ENCODE measurements at regions not wholly inside any gene's neighbourhood (a gene's known extent, or its start where the extent isn't known, plus 50 kb on each side); places are given as distances from the start of the nearest gene placed in this dataset. TPM values are rescaled to one million over a fixed set of nuclear protein-coding genes. Genes with fewer than 3 reads are reported as not detected.

DNA sequence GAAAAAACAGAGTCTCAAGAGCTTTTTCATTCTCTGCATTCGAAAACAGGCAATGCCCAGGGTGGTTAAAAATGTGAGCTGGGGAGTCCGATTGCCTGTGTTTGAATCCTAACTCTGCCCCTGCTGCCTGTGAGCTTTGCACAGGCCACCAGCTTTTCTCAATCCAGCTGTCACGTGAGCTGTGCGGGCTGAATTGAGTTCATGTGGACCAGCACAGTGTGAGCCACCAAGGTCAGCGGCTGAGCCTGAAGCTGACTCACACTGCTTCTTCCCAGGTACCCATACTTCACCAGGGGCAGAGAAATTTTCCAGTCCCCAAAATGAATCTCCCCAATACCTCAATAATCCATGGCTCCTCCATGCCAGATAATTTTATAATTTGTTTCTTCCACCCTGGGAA lies 64.4 kb upstream of the SLCO3A1 start:
- Histone ChIP-seq H3K27me3 (ENCODE audit: low read length) (no peaks in the 10 kb centered on the region), H3K27ac (ENCODE audit: low read length) (no peak overlapping the region), H3K4me2 (ENCODE audit: low read depth, low read length, poor library complexity, severe bottlenecking) (no peak overlapping the region), H3K9ac (ENCODE audit: low read length) (no peak overlapping the region), H4K20me1 (ENCODE audit: insufficient read depth, low read depth, low read length) (no peaks in the 10 kb centered on the region), H2AFZ (ENCODE audit: low read length) (no peak overlapping the region), H3K9me3 (ENCODE audit: low read length) (no peaks in the 10 kb centered on the region), H3K79me2 (ENCODE audit: low read length) (no peaks in the 10 kb centered on the region), H3K4me3 (ENCODE audit: low read length) (no peak overlapping the region), H3K9me2 (replicated peaks; ENCODE audit: insufficient read depth, low read length) (no peaks in the 10 kb centered on the region), H3K4me1 (ENCODE audit: low read length) (no peaks in the 10 kb centered on the region), H3K36me3 (ENCODE audit: insufficient read depth, low read length) (no peaks in the 10 kb centered on the region)
- DNase-seq: no peak

- no peak for DNase-seq
- Histone ChIP-seq H3K4me1 (ENCODE audit: low read length) (no peaks in the 10 kb centered on the region), H4K20me1 (ENCODE audit: insufficient read depth, low read depth, low read length) (no peaks in the 10 kb centered on the region), H3K9me2 (replicated peaks; ENCODE audit: insufficient read depth, low read length) (no peaks in the 10 kb centered on the region), H3K4me2 (ENCODE audit: low read depth, low read length, poor library complexity, severe bottlenecking) (no peak overlapping the region), H3K9ac (ENCODE audit: low read length) (no peak overlapping the region), H3K27ac (ENCODE audit: low read length) (no peak overlapping the region), H2AFZ (ENCODE audit: low read length) (no peak overlapping the region), H3K4me3 (ENCODE audit: low read length) (no peak overlapping the region), H3K79me2 (ENCODE audit: low read length) (no peaks in the 10 kb centered on the region), H3K9me3 (ENCODE audit: low read length) (no peaks in the 10 kb centered on the region), H3K36me3 (ENCODE audit: insufficient read depth, low read length) (no peaks in the 10 kb centered on the region), H3K27me3 (ENCODE audit: low read length) (no peaks in the 10 kb centered on the region)
Measured at GRCh38 chr15:91790836-91791235, 62.7 kb upstream of the SLCO3A1 start.

DNA sequence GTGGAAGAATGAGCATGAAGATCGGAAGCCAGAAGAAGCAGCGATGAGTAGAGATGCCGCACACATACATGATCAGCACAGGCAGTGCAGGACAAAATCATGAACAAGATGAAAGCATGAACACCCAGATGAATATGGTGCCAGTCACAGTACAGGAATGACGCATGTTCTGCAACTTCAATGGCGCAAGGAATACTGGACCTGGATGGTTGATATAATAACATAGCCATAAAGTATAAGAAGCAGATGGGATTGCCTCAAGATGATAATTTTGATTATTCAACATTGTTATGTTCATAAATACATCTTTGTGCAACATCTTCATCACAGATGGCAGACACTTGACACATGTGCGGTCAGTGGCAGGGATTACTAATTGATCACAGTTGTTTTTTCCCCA lies 59.7 kb upstream of the SLCO3A1 start:
- Histone ChIP-seq H3K4me3 (ENCODE audit: low read length) (no peak overlapping the region), H3K79me2 (ENCODE audit: low read length) (no peaks in the 10 kb centered on the region), H3K27ac (ENCODE audit: low read length) (no peak overlapping the region), H3K9ac (ENCODE audit: low read length) (no peak overlapping the region), H3K9me2 (replicated peaks; ENCODE audit: insufficient read depth, low read length) (no peaks in the 10 kb centered on the region), H3K4me1 (ENCODE audit: low read length) (no peaks in the 10 kb centered on the region), H3K4me2 (ENCODE audit: low read depth, low read length, poor library complexity, severe bottlenecking) (no peak overlapping the region), H3K36me3 (ENCODE audit: insufficient read depth, low read length) (no peaks in the 10 kb centered on the region), H3K27me3 (ENCODE audit: low read length) (no peaks in the 10 kb centered on the region), H3K9me3 (ENCODE audit: low read length) (no peaks in the 10 kb centered on the region), H4K20me1 (ENCODE audit: insufficient read depth, low read depth, low read length) (no peaks in the 10 kb centered on the region), H2AFZ (ENCODE audit: low read length) (no peak overlapping the region)
- DNase-seq: no peak

DNA sequence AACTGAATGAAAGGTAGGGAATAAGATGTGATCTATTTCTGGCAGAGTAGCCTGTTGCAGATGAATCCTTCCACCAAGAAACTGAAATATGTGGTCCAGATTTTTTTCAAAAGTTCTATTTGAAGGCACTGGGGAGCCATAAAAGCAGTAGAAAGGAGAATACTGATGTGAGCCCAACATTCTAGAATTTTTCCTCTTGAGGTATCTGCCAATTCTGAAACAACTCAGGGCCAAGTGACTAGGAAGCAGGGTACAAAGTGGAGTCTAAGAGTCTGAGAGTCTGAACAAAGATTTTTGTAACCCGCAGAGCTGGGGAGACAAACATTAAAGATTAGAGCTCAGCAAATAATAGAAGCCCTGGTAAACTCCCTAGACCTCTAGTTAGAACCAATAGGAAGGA lies 58.3 kb upstream of the SLCO3A1 start:
- no peak for DNase-seq
- no peaks in the 10 kb centered on the region for H3K9me3 ChIP-seq (ENCODE audit: low read length)
- no peak overlapping the region for H3K9ac ChIP-seq (ENCODE audit: low read length)
- no peak overlapping the region for H3K27ac ChIP-seq (ENCODE audit: low read length)
- no peaks in the 10 kb centered on the region for H3K9me2 ChIP-seq (replicated peaks; ENCODE audit: insufficient read depth, low read length)
- no peaks in the 10 kb centered on the region for H4K20me1 ChIP-seq (ENCODE audit: insufficient read depth, low read depth, low read length)
- H3K36me3 ChIP-seq (ENCODE audit: insufficient read depth, low read length): no peaks in the 10 kb centered on the region
- H3K4me2 ChIP-seq (ENCODE audit: low read depth, low read length, poor library complexity, severe bottlenecking): no peak overlapping the region
- H3K27me3 ChIP-seq (ENCODE audit: low read length): no peaks in the 10 kb centered on the region
- no peak overlapping the region for H3K4me3 ChIP-seq (ENCODE audit: low read length)
- no peaks in the 10 kb centered on the region for H3K4me1 ChIP-seq (ENCODE audit: low read length)
- no peak overlapping the region for H2AFZ ChIP-seq (ENCODE audit: low read length)
- H3K79me2 ChIP-seq (ENCODE audit: low read length): no peaks in the 10 kb centered on the region

DNA sequence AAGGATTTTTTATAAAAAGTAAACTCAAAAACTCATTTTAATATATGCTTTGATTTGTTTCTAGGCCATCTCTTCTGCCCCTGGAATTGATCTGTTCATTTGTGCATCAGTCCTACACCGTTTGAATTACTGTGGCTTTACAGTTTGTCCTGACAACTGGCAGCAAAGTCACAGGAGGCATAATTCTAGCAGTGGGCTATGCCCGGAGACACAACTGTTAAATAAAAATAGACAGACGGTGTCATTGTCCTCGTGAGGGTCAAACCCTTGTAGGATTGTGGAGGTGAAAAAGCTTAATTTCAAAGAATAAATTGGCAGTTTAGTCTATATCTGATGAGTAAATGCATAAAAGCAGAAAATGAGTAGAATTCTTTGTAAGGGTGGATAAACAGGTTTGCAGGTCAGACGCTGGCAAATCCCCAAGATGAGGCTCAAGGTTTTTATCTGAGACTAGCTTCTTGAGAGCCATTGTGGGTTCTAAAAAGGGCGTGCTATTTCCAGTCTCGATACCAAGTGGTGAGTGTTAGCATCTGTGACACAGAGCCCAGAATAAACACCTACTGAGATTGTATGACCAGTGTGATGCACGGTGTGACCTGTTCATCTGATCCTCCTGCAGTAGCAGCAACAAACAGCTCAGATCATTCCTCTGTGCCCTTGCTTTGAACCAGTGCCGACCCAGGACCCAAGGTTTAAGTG lies 51.5 kb upstream of the SLCO3A1 start:
- no peak overlapping the region for H3K4me3 ChIP-seq (ENCODE audit: low read length)
- H3K79me2 ChIP-seq (ENCODE audit: low read length): no peaks in the 10 kb centered on the region
- H3K9me3 ChIP-seq (ENCODE audit: low read length): no peaks in the 10 kb centered on the region
- H2AFZ ChIP-seq (ENCODE audit: low read length): no peak overlapping the region
- H3K4me1 ChIP-seq (ENCODE audit: low read length): no peaks in the 10 kb centered on the region
- no peaks in the 10 kb centered on the region for H4K20me1 ChIP-seq (ENCODE audit: insufficient read depth, low read depth, low read length)
- H3K9ac ChIP-seq (ENCODE audit: low read length): no peak overlapping the region
- H3K4me2 ChIP-seq (ENCODE audit: low read depth, low read length, poor library complexity, severe bottlenecking): no peak overlapping the region
- H3K27me3 ChIP-seq (ENCODE audit: low read length): no peaks in the 10 kb centered on the region
- no peaks in the 10 kb centered on the region for H3K36me3 ChIP-seq (ENCODE audit: insufficient read depth, low read length)
- no peak for DNase-seq
- H3K27ac ChIP-seq (ENCODE audit: low read length): no peak overlapping the region
- no peaks in the 10 kb centered on the region for H3K9me2 ChIP-seq (replicated peaks; ENCODE audit: insufficient read depth, low read length)

- no peaks in the 10 kb centered on the region for H3K9me3 ChIP-seq (ENCODE audit: low read length)
- DNase-seq: no peak
- H3K36me3 ChIP-seq (ENCODE audit: insufficient read depth, low read length): no peaks in the 10 kb centered on the region
- no peaks in the 10 kb centered on the region for H3K79me2 ChIP-seq (ENCODE audit: low read length)
- no peak overlapping the region for H3K27ac ChIP-seq (ENCODE audit: low read length)
- H2AFZ ChIP-seq (ENCODE audit: low read length): no peak overlapping the region
- H3K4me3 ChIP-seq (ENCODE audit: low read length): no peak overlapping the region
- no peaks in the 10 kb centered on the region for H3K27me3 ChIP-seq (ENCODE audit: low read length)
- no peak overlapping the region for H3K4me2 ChIP-seq (ENCODE audit: low read depth, low read length, poor library complexity, severe bottlenecking)
- H4K20me1 ChIP-seq (ENCODE audit: insufficient read depth, low read depth, low read length): no peaks in the 10 kb centered on the region
- no peaks in the 10 kb centered on the region for H3K4me1 ChIP-seq (ENCODE audit: low read length)
- H3K9me2 ChIP-seq (replicated peaks; ENCODE audit: insufficient read depth, low read length): no peaks in the 10 kb centered on the region
- H3K9ac ChIP-seq (ENCODE audit: low read length): no peak overlapping the region
Measured at GRCh38 chr15:91803260-91803659, 50.2 kb upstream of the SLCO3A1 start.

Small RNAs in the stretch of these regions (small RNA-seq; reads per million reads assigned to genes)
- not detected for gene AC107958.1

All from Karpas-422 (cell line).